OCI-LY1 (cell line): ENCODE measurements at regions not wholly inside any gene's neighbourhood (a gene's known extent, or its start where the extent isn't known, plus 50 kb on each side); places are given as distances from the start of the nearest gene placed in this dataset.

ENCODE experiments used
- EZH2 ChIP-seq: fragments of 200-600 bp; sonication (generic), shearing (Covaris generic); IDR thresholded peaks from 2 replicates; pipeline ENCODE4 v1.8.0; 2017; ENCODE audit warnings: borderline replicate concordance, mixed run types, mild to moderate bottlenecking, antibody characterized with exemption, low read length, moderate library complexity, mixed read lengths
- TF ChIP-seq, protein P1 (sequence below): fragments of 200-600 bp; sonication (generic), shearing (Covaris generic); IDR thresholded peaks from 2 replicates; pipeline ENCODE4 v1.5.1; 2017; ENCODE audit warnings: mild to moderate bottlenecking, antibody characterized with exemption, low read length, moderate library complexity, mixed read lengths

DNA sequence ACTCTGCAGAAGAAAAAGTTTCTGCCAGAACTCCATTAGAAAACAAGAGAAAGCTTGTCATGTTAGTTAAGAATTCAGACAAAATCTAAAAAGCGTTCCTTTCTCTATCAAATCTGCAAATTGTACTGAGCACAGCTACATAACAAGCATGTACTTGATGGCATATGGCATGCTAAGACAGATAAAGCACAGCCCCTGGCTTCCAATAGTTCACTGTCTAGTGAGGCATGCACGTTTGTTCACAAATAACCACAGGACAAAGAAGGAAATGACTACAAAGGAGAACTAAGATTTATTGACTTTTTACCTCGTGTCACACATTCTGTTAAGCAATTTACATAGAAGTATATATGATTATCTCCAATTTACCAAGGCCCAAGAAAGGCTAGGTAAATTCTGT is 518.2 kb upstream of the TLE4 start:
- TF ChIP-seq, protein P1, sequence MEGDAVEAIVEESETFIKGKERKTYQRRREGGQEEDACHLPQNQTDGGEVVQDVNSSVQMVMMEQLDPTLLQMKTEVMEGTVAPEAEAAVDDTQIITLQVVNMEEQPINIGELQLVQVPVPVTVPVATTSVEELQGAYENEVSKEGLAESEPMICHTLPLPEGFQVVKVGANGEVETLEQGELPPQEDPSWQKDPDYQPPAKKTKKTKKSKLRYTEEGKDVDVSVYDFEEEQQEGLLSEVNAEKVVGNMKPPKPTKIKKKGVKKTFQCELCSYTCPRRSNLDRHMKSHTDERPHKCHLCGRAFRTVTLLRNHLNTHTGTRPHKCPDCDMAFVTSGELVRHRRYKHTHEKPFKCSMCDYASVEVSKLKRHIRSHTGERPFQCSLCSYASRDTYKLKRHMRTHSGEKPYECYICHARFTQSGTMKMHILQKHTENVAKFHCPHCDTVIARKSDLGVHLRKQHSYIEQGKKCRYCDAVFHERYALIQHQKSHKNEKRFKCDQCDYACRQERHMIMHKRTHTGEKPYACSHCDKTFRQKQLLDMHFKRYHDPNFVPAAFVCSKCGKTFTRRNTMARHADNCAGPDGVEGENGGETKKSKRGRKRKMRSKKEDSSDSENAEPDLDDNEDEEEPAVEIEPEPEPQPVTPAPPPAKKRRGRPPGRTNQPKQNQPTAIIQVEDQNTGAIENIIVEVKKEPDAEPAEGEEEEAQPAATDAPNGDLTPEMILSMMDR, result no peak
- no peak for TF ChIP-seq EZH2
